SK-N-SH (cell line): ENCODE measurements at regions not wholly inside any gene's neighbourhood (a gene's known extent, or its start where the extent isn't known, plus 50 kb on each side); places are given as distances from the start of the nearest gene placed in this dataset.

ENCODE experiments used
- CTCF ChIA-PET: fragments of 300-600, 350-600 bp; formaldehyde crosslinking; extraction: SDS; loops from one replicate; lab custom pipeline; 2021; lab: Yijun Ruan, JAX
- POLR2A ChIA-PET: fragments of 350-600 bp; sonication (Branson Sonifier 250); formaldehyde crosslinking; extraction: SDS; loops from one replicate; lab custom pipeline; 2020; ENCODE audit warnings: antibody characterized with exemption, inconsistent platforms; lab: Yijun Ruan, JAX
- DNase-seq: peaks from one replicate; pipeline ENCODE4 v3.0.0; 2012
- H2AFZ ChIP-seq: fragments of 200-600 bp; sonication (generic); 2 replicates; pipeline ENCODE4 v1.8.1; 2016; ENCODE audit warnings: antibody characterized with exemption, mild to moderate bottlenecking, low read depth
- H3F3A ChIP-seq: fragments of 200-600 bp; sonication (generic); replicated peaks from 2 replicates; pipeline ENCODE3; 2016; ENCODE audit warnings: antibody characterized with exemption, mild to moderate bottlenecking; ENCODE audit not compliant: insufficient read depth
- H3K27ac ChIP-seq, 2 experiments: fragments of 200-500 bp in 1 of 2; fragments of 200-600 bp in 1 of 2; sonication (Bioruptor generic) in 1 of 2; sonication (generic), shearing (Covaris generic) in 1 of 2; 2 replicates each; pipeline versions ENCODE4 v1.5.1 to v1.6.1; 2014 to 2016; ENCODE audit warnings: low read depth in 2 of 2, inconsistent platforms in 1 of 2, low read length in 1 of 2, mild to moderate bottlenecking in 1 of 2, mixed read lengths in 1 of 2
- H3K27me3 ChIP-seq: fragments of 200-600 bp; sonication (generic), shearing (Covaris generic); 2 replicates; pipeline ENCODE4 v1.6.1; 2016; ENCODE audit warnings: mixed run types; ENCODE audit not compliant: insufficient read depth
- H3K36me3 ChIP-seq, 2 experiments: fragments of 200-500 bp in 1 of 2; fragments of 200-600 bp in 1 of 2; sonication (Bioruptor generic) in 1 of 2; sonication (generic) in 1 of 2; replicated peaks in 1 of 2; 2 replicates each; pipeline versions ENCODE3 to v1.5.1; 2014 to 2016; ENCODE audit warnings: low read length in 1 of 2, mild to moderate bottlenecking in 1 of 2; ENCODE audit not compliant: insufficient read depth in 2 of 2, control insufficient read depth in 1 of 2
- H3K4me1 ChIP-seq, 2 experiments: fragments of 200-500 bp in 1 of 2; fragments of 200-600 bp in 1 of 2; sonication (Bioruptor generic) in 1 of 2; sonication (generic), shearing (Covaris generic) in 1 of 2; 2 replicates each; pipeline versions ENCODE4 v1.5.1 to v1.6.1; 2014 to 2016; ENCODE audit warnings: low read depth in 1 of 2, low read length in 1 of 2, mixed run types in 1 of 2; ENCODE audit not compliant: insufficient read depth in 2 of 2, control insufficient read depth in 1 of 2
- H3K4me2 ChIP-seq: fragments of 200-600 bp; sonication (generic), shearing (Covaris generic); 2 replicates; pipeline ENCODE4 v1.6.1; 2017; ENCODE audit warnings: mixed run types
- H3K4me3 ChIP-seq, 2 experiments: fragments of 200-500 bp in 1 of 2; fragments of 200-600 bp in 1 of 2; sonication (Bioruptor generic) in 1 of 2; sonication (generic), shearing (Covaris generic) in 1 of 2; 2 replicates each; pipeline versions ENCODE4 v1.5.1 to v1.8.1; 2014 to 2016; ENCODE audit warnings: low read depth in 2 of 2, inconsistent platforms in 1 of 2, low read length in 1 of 2, mild to moderate bottlenecking in 1 of 2, mixed read lengths in 1 of 2, moderate library complexity in 1 of 2
- H3K79me2 ChIP-seq: fragments of 200-600 bp; sonication (generic); 2 replicates; pipeline ENCODE4 v1.8.1; 2017; ENCODE audit warnings: mild to moderate bottlenecking; ENCODE audit not compliant: insufficient read depth
- H3K9ac ChIP-seq: fragments of 200-600 bp; sonication (generic); 2 replicates; pipeline ENCODE4 v1.6.1; 2017; ENCODE audit warnings: mixed run types
- H3K9me2 ChIP-seq: fragments of 200-600 bp; sonication (generic); 2 replicates; pipeline ENCODE4 v1.6.1; 2017; ENCODE audit warnings: mixed run types
- H3K9me3 ChIP-seq: fragments of 200-600 bp; sonication (generic); 2 replicates; pipeline ENCODE4 v1.6.1; 2017; ENCODE audit warnings: mixed run types, mild to moderate bottlenecking, moderate library complexity
- H4K20me1 ChIP-seq: fragments of 200-600 bp; sonication (generic); 2 replicates; pipeline ENCODE4 v1.6.1; 2017; ENCODE audit warnings: mild to moderate bottlenecking, mixed run types; ENCODE audit not compliant: insufficient read depth
- CHD2 ChIP-seq: fragments of 150-350 bp; IDR thresholded peaks from 2 replicates; pipeline ENCODE4 v1.6.1; 2018; ENCODE audit warnings: low read length; ENCODE audit not compliant: partially characterized antibody
- CTCF ChIP-seq: fragments of 200-600 bp; sonication (generic); IDR thresholded peaks from 2 replicates; pipeline ENCODE4 v1.6.1; 2017; ENCODE audit warnings: antibody characterized with exemption, mild to moderate bottlenecking, moderate library complexity
- ELF1 ChIP-seq: IDR thresholded peaks from 2 replicates; pipeline ENCODE4 v1.4.0; 2012
- EP300 ChIP-seq, 2 experiments: IDR thresholded peaks; 2 replicates each; pipeline versions ENCODE4 v1.4.0 to v1.6.1; 2012; ENCODE audit warnings: borderline replicate concordance in 1 of 2, low read depth in 1 of 2, low read length in 1 of 2
- FOSL2 ChIP-seq: IDR thresholded peaks from 2 replicates; pipeline ENCODE4 v1.4.0; 2012; ENCODE audit warnings: low read depth, mild to moderate bottlenecking, moderate library complexity, borderline replicate concordance
- FOXM1 ChIP-seq: IDR thresholded peaks from 2 replicates; pipeline ENCODE4 v1.4.0; 2012; ENCODE audit warnings: low read depth, mild to moderate bottlenecking
- GABPA ChIP-seq: IDR thresholded peaks from 2 replicates; pipeline ENCODE4 v1.4.0; 2012; ENCODE audit warnings: low read depth, mild to moderate bottlenecking
- JUND ChIP-seq: IDR thresholded peaks from 2 replicates; pipeline ENCODE4 v1.4.0; 2012
- MXI1 ChIP-seq: IDR thresholded peaks from 2 replicates; pipeline ENCODE4 v1.6.1; 2012; ENCODE audit warnings: mild to moderate bottlenecking, low read depth, low read length, improper control_type of control experiment
- NFIC ChIP-seq: IDR thresholded peaks from 2 replicates; pipeline ENCODE4 v1.4.0; 2012; ENCODE audit warnings: borderline replicate concordance
- PBX3 ChIP-seq: IDR thresholded peaks from 2 replicates; pipeline ENCODE4; 2012
- POLR2AphosphoS5 ChIP-seq: IDR thresholded peaks from 2 replicates; pipeline ENCODE4 v1.6.1; 2012; ENCODE audit warnings: low read depth, low read length
- RFX5 ChIP-seq: IDR thresholded peaks from 2 replicates; pipeline ENCODE4 v1.6.1; 2012; ENCODE audit warnings: mild to moderate bottlenecking, improper control_type of control experiment, low read length
- RXRA ChIP-seq: IDR thresholded peaks from 2 replicates; pipeline ENCODE4 v1.4.0; 2012; ENCODE audit warnings: low read depth, mild to moderate bottlenecking, borderline replicate concordance
- SMC3 ChIP-seq: IDR thresholded peaks from 2 replicates; pipeline ENCODE4 v1.6.1; 2012; ENCODE audit warnings: low read depth, low read length, improper control_type of control experiment
- TCF12 ChIP-seq: IDR thresholded peaks from 2 replicates; pipeline ENCODE4 v1.4.0; 2012
- TEAD4 ChIP-seq: IDR thresholded peaks from 2 replicates; pipeline ENCODE4 v1.4.0; 2012; ENCODE audit warnings: mild to moderate bottlenecking, borderline replicate concordance; ENCODE audit not compliant: insufficient read depth
- USF1 ChIP-seq: IDR thresholded peaks from 2 replicates; pipeline ENCODE4 v1.4.0; 2012; ENCODE audit warnings: low read depth, borderline replicate concordance
- USF2 ChIP-seq: fragments of 150-350 bp; IDR thresholded peaks from 2 replicates; pipeline ENCODE4 v1.6.1; 2017; ENCODE audit warnings: antibody characterized with exemption, low read length, low read depth, borderline replicate concordance
- WGBS: methylation state at CpG from one replicate; pipeline ENCODE4 v1.1.6; 2017; ENCODE audit warnings: low lambda C conversion rate; 5-methylcytosine and 5-hydroxymethylcytosine counted together

GRCh38 chr1:82628887-82629286, 828.2 kb downstream of the ADGRL2 start (continued):
- TF ChIP-seq PBX3 (no peak), EP300 (IDR thresholded peaks at IDR 0.05; ENCODE audit: borderline replicate concordance in 1 of 2, low read depth in 1 of 2, low read length in 1 of 2) (no peak), TEAD4 (no peak), CTCF (no peak), NFIC (no peak)

GRCh38 chr1:82625537-82625936, 824.8 kb downstream of the ADGRL2 start:
- Histone ChIP-seq H3K9ac (no peak overlapping the region), H4K20me1 (no peaks in the 10 kb centered on the region), H3K4me3 (no peak overlapping the region), H3K27ac (no peak overlapping the region), H3K4me2 (no peak overlapping the region), H3K36me3 (no peaks in the 10 kb centered on the region), H2AFZ (no peak overlapping the region), H3K9me2 (no peaks in the 10 kb centered on the region), H3K4me1 (no peaks in the 10 kb centered on the region), H3K27me3 (no peaks in the 10 kb centered on the region), H3F3A (no peaks in the 10 kb centered on the region), H3K9me3 (no peaks in the 10 kb centered on the region), H3K79me2 (no peaks in the 10 kb centered on the region)
- ChIA-PET CTCF (no interaction called here), POLR2A (no interaction called here)
- DNase-seq: no peak
- 7% methylated on average over 1 of the region's 1 CpG for WGBS
- TF ChIP-seq RXRA (no peak), FOSL2 (no peak), POLR2AphosphoS5 (no peak), TEAD4 (no peak), FOXM1 (no peak)
- TF ChIP-seq, all 33 proteins: peak for 0

- Histone ChIP-seq H3K4me3 (no peak overlapping the region), H3K27me3 (no peaks in the 10 kb centered on the region), H3K9ac (no peak overlapping the region), H3K4me2 (no peak overlapping the region), H3K36me3 (no peaks in the 10 kb centered on the region), H3K9me2 (no peaks in the 10 kb centered on the region), H3F3A (no peaks in the 10 kb centered on the region), H3K79me2 (no peaks in the 10 kb centered on the region), H3K9me3 (no peaks in the 10 kb centered on the region), H3K27ac (no peak overlapping the region), H2AFZ (no peak overlapping the region), H4K20me1 (no peaks in the 10 kb centered on the region), H3K4me1 (no peaks in the 10 kb centered on the region)
- ChIA-PET POLR2A (no interaction called here), CTCF (no interaction called here)
- WGBS: 67% methylated on average over 5 of the region's 5 CpGs
- DNase-seq: no peak
- TF ChIP-seq CTCF: no peak
- TF ChIP-seq RFX5: no peak
- no peak for TF ChIP-seq USF2
- no peak for TF ChIP-seq USF1
- TF ChIP-seq JUND: no peak
- no peak for TF ChIP-seq TEAD4
- no peak for TF ChIP-seq TCF12
- no peak for TF ChIP-seq RXRA
- no peak for TF ChIP-seq SMC3
- TF ChIP-seq GABPA: no peak
- TF ChIP-seq MXI1: no peak
- no peak for TF ChIP-seq ELF1
- no peak for TF ChIP-seq NFIC
- no peak for TF ChIP-seq FOXM1
- no peak for TF ChIP-seq CHD2
Measured at GRCh38 chr1:82621076-82621475, 820.3 kb downstream of the ADGRL2 start.
